Inflammatory macrophage treated with lipopolysaccharide for 1 hour (primary cell): ENCODE measurements at regions not wholly inside any gene's neighbourhood (a gene's known extent, or its start where the extent isn't known, plus 50 kb on each side); places are given as distances from the start of the nearest gene placed in this dataset.

Experiments used
- DNase-seq, 2 donors: peaks; one replicate each; pipeline ENCODE4 v3.0.0-alpha.2; 2020 to 2022

DNA sequence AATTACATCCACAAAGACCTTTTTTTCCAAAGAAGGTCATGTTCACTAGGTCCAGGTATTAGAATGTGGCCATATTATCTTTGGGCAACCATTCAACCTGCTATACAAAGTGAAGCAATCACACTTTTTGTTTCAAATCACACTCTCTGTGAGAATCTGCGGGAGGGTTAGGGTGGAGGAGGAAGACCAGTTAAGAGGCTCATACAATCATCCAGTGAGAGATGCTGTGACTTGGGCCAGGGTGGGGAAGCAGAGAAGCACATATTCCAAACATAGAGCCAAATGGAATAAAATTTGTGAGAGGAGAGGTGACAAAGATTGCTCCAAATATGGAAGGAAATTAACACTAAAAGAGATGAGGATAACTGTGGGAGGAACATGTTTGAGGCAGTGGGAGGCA is 351.6 kb downstream of the CYRIA start:
- no peak for DNase-seq

DNA sequence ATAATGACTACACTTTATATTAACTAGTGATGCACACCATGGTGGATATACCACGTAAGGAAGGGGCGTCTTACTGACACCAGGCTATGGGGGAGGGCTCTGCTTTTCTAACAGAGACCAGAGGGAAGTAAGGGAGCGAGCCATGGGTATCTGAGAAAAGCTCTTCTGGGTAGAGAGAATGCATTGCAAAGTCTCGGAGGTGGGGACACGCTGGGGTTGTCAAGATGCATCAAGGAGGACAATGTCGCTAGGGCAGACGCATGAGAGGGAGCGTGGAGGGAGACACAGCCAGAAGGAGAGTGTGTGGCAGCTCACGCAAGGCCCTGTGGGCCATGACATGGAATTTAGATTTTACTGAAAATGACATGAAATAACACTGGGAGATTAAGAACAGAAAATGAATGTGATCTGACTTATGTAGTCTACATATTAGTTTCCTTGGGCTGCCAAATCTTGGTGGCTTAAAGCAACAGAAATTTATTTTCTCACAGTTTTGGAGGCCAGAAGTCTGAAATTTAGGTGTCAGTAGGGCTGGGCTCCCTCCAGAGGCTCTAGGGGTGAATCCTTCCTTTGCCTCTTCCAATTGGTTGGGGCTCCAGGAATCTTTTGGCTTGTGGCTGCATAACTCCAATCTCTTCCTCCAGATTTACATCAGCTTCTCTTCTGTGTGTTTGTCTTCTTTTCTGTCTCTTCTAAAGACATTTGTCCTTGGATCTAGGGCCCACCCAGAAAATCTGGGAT is 352.2 kb downstream of the CYRIA start:
- DNase-seq: no peak

DNA sequence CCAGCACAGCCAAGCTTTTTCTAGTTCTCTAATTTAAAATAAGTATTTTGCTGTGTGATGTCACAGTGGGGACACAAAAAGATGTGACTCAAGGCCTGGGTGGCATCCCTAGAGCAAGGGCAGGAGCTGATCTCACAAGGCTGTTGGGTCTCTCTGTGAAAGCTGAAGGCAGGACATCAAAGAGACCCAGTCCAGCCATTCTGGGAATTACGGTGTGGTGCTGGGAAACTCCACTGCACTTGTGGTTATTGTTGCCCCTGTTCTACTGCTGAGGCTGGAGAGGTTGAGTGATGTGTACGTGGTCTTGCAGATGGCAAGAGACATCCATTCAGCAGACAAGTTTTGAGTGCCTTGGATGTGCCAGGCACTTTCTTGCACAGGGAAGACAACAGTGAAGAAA is 352.9 kb downstream of the CYRIA start:
- no peak for DNase-seq

DNA sequence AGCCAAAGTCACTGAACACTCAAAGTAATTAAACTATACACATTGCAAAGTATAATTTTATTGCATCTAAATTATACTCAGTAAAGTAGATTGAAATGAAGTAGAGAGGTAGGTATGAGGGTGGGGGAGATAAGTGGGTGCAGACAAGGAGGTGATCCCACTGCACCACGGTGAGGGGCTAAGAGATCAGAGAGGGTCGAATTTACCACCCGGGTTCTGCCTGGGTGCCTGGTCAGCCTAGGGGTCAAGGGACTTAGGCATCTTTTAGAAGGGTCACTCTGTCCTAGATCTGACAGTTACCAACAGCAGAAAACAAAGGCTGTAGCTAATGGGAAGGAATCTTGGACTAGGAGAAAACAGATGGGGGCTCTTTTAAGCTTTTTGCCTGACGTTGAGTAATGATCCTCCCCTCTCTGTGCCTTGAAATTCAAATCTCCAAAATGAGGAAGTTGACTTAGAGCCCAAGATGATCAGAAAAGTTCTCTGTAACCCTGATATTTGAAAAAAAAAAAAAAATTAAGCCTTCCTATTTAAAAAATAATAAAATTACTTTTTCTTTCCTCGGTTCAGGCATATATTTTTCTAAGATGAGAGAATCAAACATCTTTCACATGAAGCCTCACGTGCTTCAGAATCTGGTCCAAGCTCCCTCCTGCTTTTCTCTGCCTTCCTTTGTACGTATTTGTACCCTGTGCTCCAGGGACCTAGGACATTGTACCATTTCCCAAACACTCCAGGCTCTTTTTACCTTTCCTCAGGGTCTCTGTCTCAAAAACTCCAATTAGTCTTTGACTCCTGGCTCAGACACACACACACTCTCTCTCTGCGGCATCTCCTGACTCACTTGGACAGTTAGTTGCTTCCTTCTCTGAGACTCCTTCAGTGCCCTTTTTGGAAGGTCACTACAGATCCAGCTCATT is 353.9 kb downstream of the CYRIA start:
- DNase-seq: no peak

DNA sequence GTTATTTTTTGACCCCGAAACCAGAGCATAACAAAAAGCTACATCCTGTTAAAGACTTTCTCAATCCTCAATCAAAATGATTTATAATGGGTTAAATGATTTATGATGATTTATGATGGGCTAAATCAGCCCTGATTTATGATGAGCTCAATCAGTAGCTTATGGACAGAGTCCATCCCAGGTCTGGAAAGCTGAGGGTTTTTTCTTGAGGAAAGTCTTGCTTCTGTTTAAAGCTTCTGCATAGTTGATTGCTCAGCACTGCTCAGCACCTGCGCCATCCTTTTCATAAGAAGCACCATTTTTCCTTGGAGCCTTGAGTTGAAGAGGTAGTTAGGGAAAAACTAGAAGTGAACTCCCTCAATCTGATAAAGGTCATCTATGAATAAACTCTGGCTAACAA is 356.8 kb downstream of the CYRIA start:
- no peak for DNase-seq

DNA sequence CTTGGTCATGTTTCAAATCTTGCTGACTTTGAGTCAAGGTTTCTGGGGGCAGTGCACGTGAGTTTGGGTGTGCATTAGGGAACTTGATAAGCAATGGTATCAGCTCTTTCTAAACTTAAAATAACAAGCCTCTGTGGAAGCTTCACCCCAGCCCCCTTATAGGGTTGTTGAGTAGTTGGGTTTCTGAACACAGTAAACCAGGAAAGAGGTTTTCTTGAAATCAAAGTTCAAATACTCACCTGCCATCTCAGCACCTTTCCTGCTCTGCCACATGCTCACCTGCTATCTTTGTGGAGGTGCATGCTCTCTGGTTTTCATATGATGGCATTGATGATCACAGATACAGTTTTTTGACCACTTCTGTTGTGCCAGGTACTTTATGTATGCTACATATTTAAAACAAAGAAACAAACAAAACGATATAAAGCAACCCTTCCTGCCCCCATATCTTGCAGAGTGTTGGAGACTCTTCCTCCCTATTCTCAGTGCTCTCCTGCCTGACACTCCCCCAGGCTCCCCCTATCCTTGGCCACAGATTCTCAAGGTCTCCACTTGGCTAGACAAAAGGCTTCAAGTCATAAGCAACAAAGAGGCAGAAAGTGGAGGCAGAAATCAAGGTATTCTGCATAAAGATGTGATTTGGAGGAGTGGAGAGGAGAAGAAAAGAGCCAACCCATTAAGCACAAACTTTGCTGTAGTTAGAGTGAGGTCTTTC is 360.6 kb downstream of the CYRIA start:
- DNase-seq: no peak

DNA sequence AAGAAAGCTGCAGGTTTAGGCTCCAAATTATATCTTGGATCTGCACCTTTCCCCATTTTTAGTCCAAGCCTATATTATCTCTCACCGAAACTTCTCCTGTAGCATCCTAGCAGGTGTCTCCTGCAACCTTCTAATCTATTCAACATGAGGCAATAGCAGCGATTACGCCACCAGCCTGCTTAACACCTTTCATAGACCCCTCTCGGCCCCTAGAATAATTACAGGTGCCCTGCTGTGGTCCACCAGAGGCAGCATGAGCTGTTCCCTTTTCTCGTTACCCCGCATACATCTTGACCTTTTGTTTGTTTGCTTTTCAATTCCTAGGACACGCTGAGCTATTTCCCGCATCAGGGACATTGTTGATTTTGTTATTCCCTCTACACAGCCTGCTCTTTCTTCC is 361.9 kb downstream of the CYRIA start:
- no peak for DNase-seq

DNA sequence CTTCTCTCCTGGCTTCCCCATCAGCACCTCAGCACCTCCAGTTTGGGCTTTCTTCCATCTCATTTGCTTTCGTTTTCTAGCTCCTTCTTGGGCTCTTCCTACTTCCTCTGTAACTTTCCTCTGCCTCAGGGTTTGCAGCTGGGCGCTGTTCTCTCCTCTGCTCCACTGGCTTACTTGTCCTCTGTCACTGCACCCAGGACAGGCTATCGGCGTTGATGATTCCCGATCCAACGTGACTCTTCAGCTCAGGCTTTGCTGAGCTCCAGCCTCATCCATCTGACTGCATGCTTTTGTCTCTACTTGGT is 362.4 kb downstream of the CYRIA start:
- peak; percentile 5 to 9 for DNase-seq

DNA sequence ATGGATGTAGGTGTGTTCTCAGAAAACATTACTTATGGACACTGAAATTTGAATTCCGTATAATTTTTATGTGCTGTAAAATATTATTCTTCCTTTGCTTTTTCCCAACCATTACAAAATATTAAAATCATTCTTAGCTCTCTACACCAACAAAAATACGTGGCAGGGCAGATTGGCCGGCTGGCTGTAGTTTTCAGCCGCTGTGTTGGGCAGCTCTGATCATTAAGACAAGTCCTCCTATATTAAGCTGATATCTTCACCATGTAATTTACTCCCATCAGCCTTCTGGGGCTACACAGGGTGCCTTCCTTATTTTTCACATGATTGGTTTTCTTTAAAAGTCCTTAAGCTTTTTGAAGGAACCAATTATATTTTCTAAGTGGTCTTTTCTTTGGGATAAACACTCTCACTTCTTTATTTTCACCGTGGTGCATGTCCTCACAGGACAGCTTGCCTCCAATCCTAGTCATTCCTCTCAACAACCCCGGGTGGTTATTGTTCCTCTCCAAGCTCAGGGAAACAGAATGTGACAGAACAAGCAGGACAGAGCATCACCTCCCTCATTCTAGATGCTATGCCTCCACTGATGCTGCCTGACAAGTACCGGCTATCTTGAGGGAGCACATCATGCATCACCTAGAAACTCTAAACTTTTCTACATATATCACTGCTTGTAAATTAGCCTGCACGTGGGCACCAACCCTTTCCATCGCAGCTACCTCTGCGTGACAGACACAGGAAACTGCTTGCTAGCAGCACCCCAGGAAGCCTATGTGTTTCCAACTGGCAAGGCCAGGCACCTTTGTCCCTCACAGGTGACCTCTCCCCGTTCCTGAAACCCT is 362.3 kb downstream of the MYCN start:
- DNase-seq: no peak

DNA sequence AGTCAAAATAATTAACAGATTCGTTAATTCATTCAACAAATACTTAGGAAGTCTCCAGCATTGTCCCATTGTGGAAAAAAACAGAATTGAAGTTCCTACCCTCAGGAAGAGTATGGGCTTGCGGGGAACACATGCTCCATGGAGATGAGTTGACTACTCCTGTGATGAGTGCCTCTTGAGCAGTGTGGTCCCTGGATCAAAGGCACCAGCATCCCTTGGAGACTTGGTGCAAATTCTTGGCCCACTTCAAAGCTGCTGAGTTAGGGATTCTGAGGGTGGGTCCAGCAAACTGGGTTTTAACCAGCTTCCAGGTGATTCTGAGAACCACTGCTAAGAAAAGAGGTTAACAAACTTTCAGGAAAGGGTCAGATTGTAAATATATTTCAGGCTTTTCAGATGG is 361.6 kb downstream of the MYCN start:
- no peak for DNase-seq

DNA sequence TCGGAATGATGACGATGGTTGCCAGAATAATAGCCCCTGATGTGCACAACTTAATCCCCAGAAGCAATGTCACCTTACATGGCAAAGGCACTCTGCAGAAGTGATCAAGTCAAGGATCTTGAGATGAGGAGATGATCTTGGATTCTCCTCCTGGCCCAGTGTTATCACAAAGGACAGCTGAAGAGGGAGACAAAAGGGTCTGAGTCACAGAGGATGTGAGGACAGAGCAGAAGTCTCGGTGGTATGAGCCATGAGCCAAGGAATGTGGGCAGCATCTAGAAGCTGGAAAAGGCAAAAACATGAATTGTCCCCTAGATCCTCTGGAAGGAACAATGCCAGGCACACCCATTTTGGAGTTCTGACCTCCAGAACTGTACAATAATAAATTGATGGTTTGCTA is 358.5 kb downstream of the MYCN start:
- no peak for DNase-seq

DNA sequence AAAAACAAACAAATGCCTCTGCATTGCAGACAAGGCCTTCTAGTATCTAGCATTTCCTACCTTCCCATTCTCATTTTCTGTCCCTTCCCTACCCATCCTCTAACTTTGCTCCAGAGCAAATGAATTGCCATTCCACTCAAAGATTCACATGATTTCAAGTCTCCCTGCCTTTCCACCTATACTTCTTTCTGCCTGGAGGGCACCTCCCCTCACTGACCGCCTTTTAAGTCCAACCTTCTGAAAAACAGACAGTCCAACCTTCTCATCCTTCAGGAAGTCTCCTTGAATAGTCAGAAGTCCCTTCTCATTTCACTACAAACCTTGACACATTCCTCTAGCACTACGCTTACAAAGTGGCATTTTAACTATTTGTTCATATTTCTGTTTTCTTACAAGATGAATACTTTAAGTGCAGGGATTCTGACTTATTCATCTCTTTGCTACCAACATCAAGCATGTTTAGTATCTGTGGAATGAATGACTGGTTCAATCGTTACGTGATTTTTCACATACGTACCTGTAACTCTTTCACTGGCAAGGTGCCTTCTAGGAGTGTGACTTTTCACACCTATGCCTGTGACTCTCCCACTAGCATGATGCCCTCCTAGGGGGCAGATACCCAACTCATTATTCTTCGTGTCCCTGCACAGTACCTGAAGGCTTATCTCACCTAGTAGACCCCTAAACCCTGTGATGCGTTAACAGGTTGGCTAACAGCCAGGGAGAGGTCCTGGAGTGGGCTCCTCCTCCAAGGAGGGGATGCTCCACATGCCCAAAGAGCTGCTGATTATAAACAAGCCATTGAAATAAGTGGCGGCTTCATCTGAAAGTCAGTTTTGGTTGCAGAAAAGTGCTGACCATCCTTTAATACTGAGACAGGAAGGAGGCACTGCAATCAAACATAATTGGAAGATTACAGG is 356.2 kb downstream of the MYCN start:
- no peak for DNase-seq

DNA sequence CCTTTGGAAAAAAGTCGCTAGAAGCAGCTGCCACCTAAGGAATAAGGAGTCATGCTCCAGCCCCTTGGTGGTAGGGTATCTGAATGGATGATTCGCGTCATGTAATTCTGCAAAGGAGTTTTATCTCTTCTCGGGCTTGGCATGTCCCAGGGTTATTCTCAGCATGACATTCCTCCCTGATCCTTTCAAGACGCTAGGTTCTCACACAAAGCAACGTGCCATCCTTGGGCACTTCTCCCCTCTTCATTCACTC is 355.6 kb downstream of the MYCN start:
- DNase-seq: no peak

DNA sequence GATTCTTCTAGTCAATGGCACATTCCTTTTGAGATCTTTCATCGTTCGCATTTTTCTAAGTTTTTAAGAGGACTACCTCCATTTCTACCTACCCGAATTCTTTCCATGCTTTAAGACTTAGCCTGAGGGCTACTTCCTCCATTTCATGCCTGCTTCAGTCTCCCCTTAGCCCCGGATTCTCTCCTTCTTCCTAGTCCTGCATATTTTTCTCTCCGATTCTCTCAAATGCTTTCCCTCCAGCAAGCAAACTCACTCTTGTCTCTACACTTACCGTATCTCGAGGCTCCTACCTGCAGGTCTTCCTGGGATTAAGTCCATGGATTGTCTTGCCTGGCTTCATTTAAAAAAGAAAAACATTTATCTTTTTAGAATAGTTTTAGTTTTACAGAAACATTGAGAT is 354.4 kb downstream of the MYCN start:
- no peak for DNase-seq

DNA sequence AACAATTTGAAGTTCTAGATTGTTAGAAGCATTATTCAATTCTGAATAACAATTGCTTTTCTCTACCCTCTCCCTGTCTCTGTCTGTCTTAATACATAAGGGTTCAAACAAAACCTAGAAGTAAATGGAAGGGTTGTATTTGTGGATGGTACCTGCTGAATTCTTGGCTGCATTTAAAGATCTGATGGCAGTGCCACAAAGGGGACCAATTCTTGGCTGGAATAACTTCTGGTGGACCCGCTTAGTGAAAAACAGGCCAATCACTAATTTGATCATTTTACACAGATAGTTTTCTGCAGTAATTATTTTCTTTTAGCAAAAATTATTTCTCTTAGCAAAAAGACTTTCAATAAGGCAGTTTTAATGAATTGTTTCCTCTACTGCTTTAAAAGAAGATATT is 353.5 kb downstream of the MYCN start:
- no peak for DNase-seq

DNA sequence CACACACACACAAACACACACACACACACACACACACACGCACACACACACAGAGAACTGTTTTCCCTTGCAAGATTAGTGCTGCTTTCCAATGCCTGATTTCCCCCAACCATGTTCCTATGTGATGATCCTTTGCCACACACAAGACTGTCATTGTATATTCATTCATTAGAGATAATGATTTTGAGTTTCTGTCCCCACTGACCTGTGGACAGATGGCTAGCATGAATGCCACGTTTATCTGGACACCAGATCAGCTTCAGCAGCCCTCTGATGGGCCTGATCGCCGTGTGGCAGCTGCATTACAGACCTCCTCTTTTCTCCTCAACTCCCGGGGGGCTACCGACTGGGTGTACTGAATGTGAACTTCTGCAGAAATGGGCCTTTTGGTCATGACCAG is 353.0 kb downstream of the MYCN start:
- DNase-seq: no peak

DNA sequence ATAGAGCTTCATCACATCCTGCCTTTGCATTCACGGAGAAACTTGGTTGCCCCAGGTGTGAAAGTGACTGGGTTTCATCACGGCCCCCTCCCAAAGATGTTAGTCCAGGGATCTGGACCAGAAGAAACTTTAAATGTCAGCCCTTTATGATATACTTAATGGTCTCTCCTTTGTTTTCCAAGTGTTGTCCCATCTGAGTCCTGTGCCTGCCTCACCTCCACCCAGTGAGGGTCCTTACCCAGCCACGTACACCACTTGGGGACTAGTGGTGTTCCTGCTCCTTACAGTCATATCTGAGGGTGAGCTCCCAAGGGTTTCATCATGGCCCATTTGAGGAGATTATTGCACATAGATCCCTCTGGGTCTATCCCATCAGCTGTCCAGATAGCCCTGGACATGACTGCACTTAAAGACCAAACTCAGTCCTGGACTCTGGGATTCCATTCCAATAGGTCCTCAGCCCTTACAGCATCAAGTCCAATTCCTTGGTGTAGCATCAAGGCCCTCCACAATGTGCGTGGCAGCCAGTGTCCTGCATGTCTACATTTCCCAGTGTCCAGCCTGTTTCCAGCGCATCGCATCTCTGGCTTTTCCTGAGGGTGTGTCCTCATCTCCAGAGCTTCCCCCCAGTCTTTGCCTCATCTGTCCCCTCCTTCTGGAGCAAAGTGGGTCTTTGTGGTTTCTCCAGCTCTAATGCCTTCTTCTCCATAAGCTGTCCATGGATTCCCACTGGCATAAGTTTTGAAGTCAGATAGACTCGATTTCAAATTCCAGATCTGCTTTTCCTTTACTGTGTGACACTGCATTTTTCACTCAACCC is 351.6 kb downstream of the MYCN start:
- no peak for DNase-seq

DNA sequence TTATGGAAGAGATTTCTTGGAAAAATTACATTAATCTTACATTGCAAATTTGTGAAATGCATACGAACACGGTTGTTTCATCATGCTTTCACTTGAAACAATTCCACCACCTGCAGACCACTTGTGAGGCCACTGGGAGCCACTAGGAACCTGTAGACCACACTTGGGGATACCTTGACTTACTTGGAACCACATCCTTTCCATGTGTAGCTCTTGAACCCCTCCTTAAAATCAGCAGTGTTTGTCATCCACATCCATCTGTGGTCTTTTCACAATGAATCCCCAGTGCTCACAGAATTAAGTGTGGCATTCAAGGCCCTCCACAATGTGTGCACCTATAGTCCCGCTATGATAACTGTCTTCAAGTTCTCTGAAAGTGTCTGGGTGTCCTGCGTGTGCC is 350.9 kb downstream of the MYCN start:
- DNase-seq: no peak

DNA sequence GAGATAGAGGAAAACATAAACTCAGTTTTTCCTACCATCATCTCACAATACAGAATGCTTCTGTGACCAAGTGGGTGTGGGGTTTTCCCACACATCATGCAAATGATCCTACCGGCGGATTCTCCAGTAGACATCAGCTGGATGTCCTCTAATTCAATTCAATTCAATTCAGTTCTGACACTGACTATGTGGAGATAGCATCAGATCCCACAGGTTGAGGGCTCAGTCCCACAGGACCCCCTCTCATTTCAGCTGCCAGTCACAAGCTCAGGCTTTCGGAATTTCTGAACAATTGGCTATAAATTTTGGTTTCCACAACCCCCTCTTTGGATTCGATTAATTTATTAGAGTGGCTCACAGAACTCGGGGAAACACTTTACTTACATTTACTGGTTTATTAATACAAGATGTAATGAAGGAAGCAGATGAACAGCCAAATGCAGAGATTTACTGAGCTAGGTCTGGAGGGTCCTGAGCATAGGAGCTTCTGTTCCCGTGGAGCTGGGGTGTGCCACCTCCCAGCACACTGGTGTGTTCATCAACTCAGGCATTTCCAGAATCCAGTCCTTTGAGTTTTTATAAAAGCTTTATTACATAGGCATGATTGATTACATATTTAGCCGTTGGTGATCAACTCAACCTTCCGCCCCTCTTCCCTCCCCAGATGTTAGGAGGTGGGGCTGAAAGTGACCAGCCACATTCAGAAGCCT is 350.1 kb downstream of the MYCN start:
- DNase-seq: no peak

DNA sequence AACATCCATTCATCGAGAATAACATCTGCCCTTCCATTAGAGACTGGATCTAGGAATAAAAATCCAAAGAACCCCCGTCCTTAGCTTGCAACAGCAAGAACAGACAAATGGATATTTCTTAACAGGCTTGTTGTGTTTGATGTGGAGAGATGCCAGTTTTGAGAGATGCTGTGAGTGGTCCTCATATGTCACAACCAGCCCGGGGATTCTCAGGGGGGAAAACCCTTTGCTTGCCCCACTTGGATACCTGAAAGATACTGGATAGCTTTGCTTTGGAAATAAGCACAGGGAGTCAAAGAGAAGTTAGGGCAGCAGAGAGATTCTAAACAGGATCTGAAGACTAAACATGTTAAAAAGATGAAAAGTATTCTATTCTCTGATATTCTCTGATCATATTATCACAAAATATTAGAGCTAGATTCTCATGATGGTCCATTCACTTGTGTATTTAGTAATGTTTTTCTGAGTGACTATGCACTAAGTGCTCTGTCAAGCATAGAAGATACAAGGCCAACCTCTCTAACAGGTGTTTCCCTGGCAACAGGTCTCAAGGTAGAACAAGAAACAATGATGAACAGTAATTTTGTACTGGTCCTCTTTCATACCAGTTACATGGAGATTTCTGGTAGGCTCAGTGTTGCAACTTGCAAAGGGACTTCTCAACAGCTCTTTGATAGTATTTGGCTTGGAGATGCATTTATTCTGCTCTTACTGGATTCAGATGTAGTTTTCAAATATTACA is 348.2 kb downstream of the MYCN start:
- DNase-seq: no peak
